ENCODE measurements at regions not wholly inside any gene's neighbourhood (a gene's known extent, or its start where the extent isn't known, plus 50 kb on each side); places are given as distances from the start of the nearest gene placed in this dataset.
"Not testable (repeated sequence)": the region's sequence is repeated elsewhere in the genome, so short reads cannot be mapped to it uniquely, and the experiment has no call there.

DNA sequence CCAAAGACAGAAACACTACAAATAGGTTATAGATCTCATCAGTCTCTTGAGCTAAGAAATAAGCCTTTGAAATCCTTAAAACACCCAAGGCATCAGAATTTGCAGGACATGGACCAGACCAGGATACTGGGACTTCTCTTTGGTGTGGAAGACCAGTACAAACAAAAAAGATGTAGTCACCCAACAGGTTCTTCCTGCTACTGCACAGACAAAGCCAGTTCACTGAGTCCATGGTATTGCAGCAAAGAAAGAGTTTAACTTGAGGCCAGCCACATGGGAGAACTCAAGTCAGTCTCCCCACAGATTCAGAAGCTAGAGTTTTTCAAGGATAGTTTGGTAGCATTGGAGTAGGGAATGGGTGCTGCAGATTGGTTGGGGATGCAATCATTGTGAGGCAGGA lies 169.6 kb upstream of the NDUFV2 start:
- Histone ChIP-seq H3K4me3 (ENCODE audit: low read depth, low read length) (no peak overlapping the region), H3K27me3 (ENCODE audit: control insufficient read depth, insufficient read depth, low read length) (no peaks in the 10 kb centered on the region), H3K36me3 (ENCODE audit: control insufficient read depth, insufficient read depth, low read length) (no peaks in the 10 kb centered on the region)
- ChIA-PET CTCF (interaction anchor here (1.0 kb wide), 1 partner anchor 29 kb away, joined by 3 read pairs; no protein-coding TSS in a partner anchor), POLR2A (no interaction called here)
- no peak for DNase-seq (ENCODE audit: low read depth)
- TF ChIP-seq, protein P1, sequence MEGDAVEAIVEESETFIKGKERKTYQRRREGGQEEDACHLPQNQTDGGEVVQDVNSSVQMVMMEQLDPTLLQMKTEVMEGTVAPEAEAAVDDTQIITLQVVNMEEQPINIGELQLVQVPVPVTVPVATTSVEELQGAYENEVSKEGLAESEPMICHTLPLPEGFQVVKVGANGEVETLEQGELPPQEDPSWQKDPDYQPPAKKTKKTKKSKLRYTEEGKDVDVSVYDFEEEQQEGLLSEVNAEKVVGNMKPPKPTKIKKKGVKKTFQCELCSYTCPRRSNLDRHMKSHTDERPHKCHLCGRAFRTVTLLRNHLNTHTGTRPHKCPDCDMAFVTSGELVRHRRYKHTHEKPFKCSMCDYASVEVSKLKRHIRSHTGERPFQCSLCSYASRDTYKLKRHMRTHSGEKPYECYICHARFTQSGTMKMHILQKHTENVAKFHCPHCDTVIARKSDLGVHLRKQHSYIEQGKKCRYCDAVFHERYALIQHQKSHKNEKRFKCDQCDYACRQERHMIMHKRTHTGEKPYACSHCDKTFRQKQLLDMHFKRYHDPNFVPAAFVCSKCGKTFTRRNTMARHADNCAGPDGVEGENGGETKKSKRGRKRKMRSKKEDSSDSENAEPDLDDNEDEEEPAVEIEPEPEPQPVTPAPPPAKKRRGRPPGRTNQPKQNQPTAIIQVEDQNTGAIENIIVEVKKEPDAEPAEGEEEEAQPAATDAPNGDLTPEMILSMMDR (IDR thresholded peaks at IDR 0.05; ENCODE audit: insufficient read depth, low read depth, low read length) = no peak

- no peak for DNase-seq (ENCODE audit: low read depth)
These were observed 168.7 kb upstream of the NDUFV2 start for GRCh38 chr18:8933714-8934284.

DNA sequence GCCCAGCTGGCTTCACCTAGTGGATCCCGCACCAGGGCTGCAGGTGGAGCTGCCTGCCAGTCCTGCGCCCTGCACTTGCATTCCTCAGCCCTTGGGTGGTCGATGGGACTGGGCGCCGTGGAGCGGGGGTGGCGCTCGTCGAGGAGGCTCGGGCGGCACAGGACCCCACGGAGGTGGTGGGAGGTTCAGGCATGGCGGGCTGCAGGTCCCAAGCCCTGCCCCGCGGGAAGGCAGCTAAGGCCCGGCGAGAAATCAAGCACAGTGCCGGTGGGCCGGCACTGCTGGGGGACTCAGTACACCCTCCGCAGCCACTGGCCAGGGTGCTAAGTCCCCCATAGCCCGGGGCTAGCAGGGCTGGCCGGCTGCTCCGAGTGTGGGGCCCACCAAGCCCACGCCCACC lies 167.2 kb upstream of the NDUFV2 start:
- H3K36me3 ChIP-seq (ENCODE audit: control insufficient read depth, insufficient read depth, low read length); POLR2A ChIA-PET; DNase-seq (ENCODE audit: low read depth); H3K27me3 ChIP-seq (ENCODE audit: control insufficient read depth, insufficient read depth, low read length); H3K4me3 ChIP-seq (ENCODE audit: low read depth, low read length): not testable (repeated sequence)
- CTCF ChIA-PET = interaction anchor here (1.5 kb wide), 1 partner anchor 53 kb away, joined by 4 read pairs; no protein-coding TSS in a partner anchor

More at GRCh38 chr18:8933714-8934284, 168.7 kb upstream of the NDUFV2 start:
- POLR2A ChIA-PET = interaction anchor here (0.6 kb wide), 1 partner anchor 38 kb away, joined by 3 read pairs; no protein-coding TSS in a partner anchor
- H3K4me3 ChIP-seq (ENCODE audit: low read depth, low read length) = no peak overlapping the region
- CTCF ChIA-PET = interaction anchor here (1.5 kb wide), 1 partner anchor 55 kb away, joined by 4 read pairs; no protein-coding TSS in a partner anchor
- TF ChIP-seq, protein P1 (IDR thresholded peaks at IDR 0.05; ENCODE audit: insufficient read depth, low read depth, low read length) = no peak
- H3K36me3 ChIP-seq (ENCODE audit: control insufficient read depth, insufficient read depth, low read length) = no peaks in the 10 kb centered on the region
- H3K27me3 ChIP-seq (ENCODE audit: control insufficient read depth, insufficient read depth, low read length) = no peaks in the 10 kb centered on the region

DNA sequence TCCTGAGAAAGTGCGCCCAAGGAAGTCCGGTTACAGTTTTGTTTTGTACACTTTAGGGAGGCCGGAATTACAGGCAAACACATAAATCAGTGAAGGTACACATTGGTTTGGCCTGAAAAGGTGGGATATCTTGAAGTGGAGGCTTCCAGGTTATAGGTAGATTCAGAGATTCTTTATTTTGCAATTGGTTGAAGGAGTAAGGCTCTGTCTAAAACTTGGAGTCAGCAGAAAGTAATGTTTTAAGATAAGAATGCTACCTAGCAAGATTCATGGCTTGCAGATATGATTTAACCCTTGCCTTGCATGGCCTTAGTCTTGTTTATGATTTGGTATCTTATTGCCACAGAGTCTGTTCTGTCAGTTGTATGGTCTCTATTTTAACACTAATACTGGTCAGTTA lies 165.9 kb upstream of the NDUFV2 start:
- H3K27me3 ChIP-seq (ENCODE audit: control insufficient read depth, insufficient read depth, low read length) = no peaks in the 10 kb centered on the region
- ChIA-PET POLR2A (interaction anchor here (0.6 to 0.9 kb wide), 4 partner anchors 46 to 241 kb away, joined by 3 to 10 read pairs (median 5); no protein-coding TSS in a partner anchor), CTCF (no interaction called here)
- no peak for DNase-seq (ENCODE audit: low read depth)
- H3K36me3 ChIP-seq (ENCODE audit: control insufficient read depth, insufficient read depth, low read length) = no peaks in the 10 kb centered on the region
- no peak overlapping the region for H3K4me3 ChIP-seq (ENCODE audit: low read depth, low read length)
- TF ChIP-seq, protein P1 (IDR thresholded peaks at IDR 0.05; ENCODE audit: insufficient read depth, low read depth, low read length) = no peak

GRCh38 chr18:8937160-8938094 lies 165.1 kb upstream of the NDUFV2 start:
- CTCF ChIA-PET = interaction anchor here (0.9 kb wide), 1 partner anchor 8 kb away, joined by 3 read pairs; no protein-coding TSS in a partner anchor
- POLR2A ChIA-PET = interaction anchor here (0.6 to 0.9 kb wide), 4 partner anchors 45 to 241 kb away, joined by 3 to 10 read pairs (median 5); no protein-coding TSS in a partner anchor
- H3K36me3 ChIP-seq (ENCODE audit: control insufficient read depth, insufficient read depth, low read length) = no peaks in the 10 kb centered on the region
- DNase-seq (ENCODE audit: low read depth) = no peak
- TF ChIP-seq, protein P1 (IDR thresholded peaks at IDR 0.05; ENCODE audit: insufficient read depth, low read depth, low read length) = no peak
- no peak overlapping the region for H3K4me3 ChIP-seq (ENCODE audit: low read depth, low read length)
- H3K27me3 ChIP-seq (ENCODE audit: control insufficient read depth, insufficient read depth, low read length) = no peaks in the 10 kb centered on the region

All from BJ (cell line).